Muscle layer of colon (tissue), 2 donors: ENCODE measurements at regions not wholly inside any gene's neighbourhood (a gene's known extent, or its start where the extent isn't known, plus 50 kb on each side); places are given as distances from the start of the nearest gene placed in this dataset.
"Not testable (repeated sequence)": the region's sequence is repeated elsewhere in the genome, so short reads cannot be mapped to it uniquely, and the experiment has no call there.

Experiments
- H3K27ac ChIP-seq: one replicate; pipeline ENCODE4 v1.7.0; 2013; ENCODE audit warnings: low read depth, mild to moderate bottlenecking, low read length, moderate library complexity
- H3K27me3 ChIP-seq, 2 donors: one replicate each; pipeline ENCODE4 v1.7.0; 2013; ENCODE audit warnings: low read length in 2 of 2, mild to moderate bottlenecking in 2 of 2; ENCODE audit not compliant: insufficient read depth in 2 of 2, control insufficient read depth in 1 of 2
- H3K36me3 ChIP-seq: one replicate; pipeline ENCODE4 v1.7.0; 2013; ENCODE audit warnings: mild to moderate bottlenecking, low read length; ENCODE audit not compliant: insufficient read depth
- H3K4me1 ChIP-seq: one replicate; pipeline ENCODE4 v1.7.0; 2013; ENCODE audit warnings: mild to moderate bottlenecking, low read length; ENCODE audit not compliant: insufficient read depth
- H3K4me3 ChIP-seq, 2 donors: one replicate each; pipeline ENCODE4 v1.7.0; 2013; ENCODE audit warnings: low read length in 2 of 2, low read depth in 1 of 2, mild to moderate bottlenecking in 1 of 2, moderate library complexity in 1 of 2
- H3K9ac ChIP-seq: one replicate; pipeline ENCODE4 v1.7.0; 2013; ENCODE audit warnings: low read length
- H3K9me3 ChIP-seq: one replicate; pipeline ENCODE4 v1.7.0; 2013; ENCODE audit warnings: mild to moderate bottlenecking, low read length
- donor health status: abdominal sarcoma.
- donor health status: Adenocarcinoma of cecum.

- no peaks in the 10 kb centered on the region for H3K36me3 ChIP-seq
- H3K9me3 ChIP-seq = no peaks in the 10 kb centered on the region
- H3K9ac ChIP-seq = no peak overlapping the region
- no peaks in the 10 kb centered on the region for H3K27me3 ChIP-seq
- peaks cover 9% of the 10 kb centered on the region for H3K4me1 ChIP-seq
- no peak overlapping the region for H3K27ac ChIP-seq
- no peak overlapping the region for H3K4me3 ChIP-seq
These were observed 159.9 kb upstream of the JUN start for GRCh38 chr1:58943776-58944175.

GRCh38 chr1:58944439-58944838 is 160.6 kb upstream of the JUN start:
- no peak overlapping the region for H3K9ac ChIP-seq
- H3K9me3 ChIP-seq = no peaks in the 10 kb centered on the region
- H3K27ac ChIP-seq = no peak overlapping the region
- no peaks in the 10 kb centered on the region for H3K27me3 ChIP-seq
- no peak overlapping the region for H3K4me3 ChIP-seq
- H3K36me3 ChIP-seq = no peaks in the 10 kb centered on the region
- peaks cover 9% of the 10 kb centered on the region for H3K4me1 ChIP-seq

- Histone ChIP-seq H3K9me3 (no peaks in the 10 kb centered on the region), H3K9ac (no peak overlapping the region), H3K4me3 (no peak overlapping the region), H3K27me3 (no peaks in the 10 kb centered on the region), H3K27ac (no peak overlapping the region), H3K36me3 (no peaks in the 10 kb centered on the region), H3K4me1 (peaks cover 9% of the 10 kb centered on the region)
These were observed 162.5 kb upstream of the JUN start for GRCh38 chr1:58946390-58946789.

- no peaks in the 10 kb centered on the region for H3K27me3 ChIP-seq
- no peaks in the 10 kb centered on the region for H3K9me3 ChIP-seq
- no peak overlapping the region for H3K9ac ChIP-seq
- no peak overlapping the region for H3K27ac ChIP-seq
- no peaks in the 10 kb centered on the region for H3K4me1 ChIP-seq
- no peaks in the 10 kb centered on the region for H3K36me3 ChIP-seq
- no peak overlapping the region for H3K4me3 ChIP-seq
These were observed 164.8 kb upstream of the JUN start for GRCh38 chr1:58948671-58949070.

GRCh38 chr1:58949551-58950220 is 165.8 kb upstream of the JUN start:
- Histone ChIP-seq H3K4me3 (no peak overlapping the region), H3K36me3 (no peaks in the 10 kb centered on the region), H3K4me1 (no peaks in the 10 kb centered on the region), H3K27me3 (no peaks in the 10 kb centered on the region), H3K27ac (no peak overlapping the region), H3K9me3 (no peaks in the 10 kb centered on the region), H3K9ac (no peak overlapping the region)

GRCh38 chr1:58950897-58951296 is 167.1 kb upstream of the JUN start:
- Histone ChIP-seq H3K27me3 (no peaks in the 10 kb centered on the region), H3K4me1 (no peaks in the 10 kb centered on the region), H3K36me3 (no peaks in the 10 kb centered on the region), H3K4me3 (no peak overlapping the region), H3K9me3 (no peaks in the 10 kb centered on the region), H3K9ac (no peak overlapping the region), H3K27ac (no peak overlapping the region)

GRCh38 chr1:58953951-58954350 is 170.1 kb upstream of the JUN start:
- H3K36me3 ChIP-seq, H3K27ac ChIP-seq, H3K27me3 ChIP-seq, H3K9me3 ChIP-seq, H3K9ac ChIP-seq, H3K4me3 ChIP-seq, H3K4me1 ChIP-seq: not testable (repeated sequence)

- H3K27me3 ChIP-seq, H3K9ac ChIP-seq, H3K4me1 ChIP-seq, H3K36me3 ChIP-seq, H3K9me3 ChIP-seq, H3K4me3 ChIP-seq, H3K27ac ChIP-seq: not testable (repeated sequence)
These were observed 179.4 kb upstream of the JUN start for GRCh38 chr1:58963287-58963686.

GRCh38 chr1:58964428-58964827 is 180.6 kb upstream of the JUN start:
- H3K9me3 ChIP-seq = no peaks in the 10 kb centered on the region
- peaks cover 14% of the 10 kb centered on the region for H3K4me1 ChIP-seq
- no peaks in the 10 kb centered on the region for H3K36me3 ChIP-seq
- H3K9ac ChIP-seq = no peak overlapping the region
- no peaks in the 10 kb centered on the region for H3K27me3 ChIP-seq
- no peak overlapping the region for H3K4me3 ChIP-seq
- H3K27ac ChIP-seq = no peak overlapping the region

- no peak overlapping the region for H3K27ac ChIP-seq
- no peaks in the 10 kb centered on the region for H3K27me3 ChIP-seq
- no peaks in the 10 kb centered on the region for H3K9me3 ChIP-seq
- no peaks in the 10 kb centered on the region for H3K36me3 ChIP-seq
- H3K4me3 ChIP-seq = no peak overlapping the region
- H3K4me1 ChIP-seq = peaks cover 14% of the 10 kb centered on the region
- H3K9ac ChIP-seq = no peak overlapping the region
These were observed 181.0 kb upstream of the JUN start for GRCh38 chr1:58964880-58965279.

GRCh38 chr1:58966103-58966916 is 182.5 kb upstream of the JUN start:
- H3K9me3 ChIP-seq = no peaks in the 10 kb centered on the region

More at GRCh38 chr1:58966103-58966916, 182.5 kb upstream of the JUN start:
- H3K36me3 ChIP-seq = no peaks in the 10 kb centered on the region
- H3K4me3 ChIP-seq = no peak overlapping the region
- peaks cover 14% of the 10 kb centered on the region for H3K4me1 ChIP-seq
- H3K27ac ChIP-seq = no peak overlapping the region
- no peaks in the 10 kb centered on the region for H3K27me3 ChIP-seq
- H3K9ac ChIP-seq = no peak overlapping the region
